Endothelial cell of umbilical vein (primary cell): ENCODE measurements at regions not wholly inside any gene's neighbourhood (a gene's known extent, or its start where the extent isn't known, plus 50 kb on each side); places are given as distances from the start of the nearest gene placed in this dataset.

Experiments used
- BruUV-seq: library from RNA; stranded (reverse); fragments of 400-500 nt; replicated peaks from 2 replicates; lab custom pipeline; 2021; lab: Mats Ljungman, UMichigan
- CTCF ChIA-PET: fragments of 300-600, 350-600 bp; sonication (Branson Sonifier 250); formaldehyde crosslinking; loops from one replicate; lab custom pipeline; 2021; ENCODE audit warnings: antibody characterized with exemption, inconsistent platforms; lab: Charles Lee
- POLR2A ChIA-PET: fragments of 300-600, 350-600 bp; sonication (Branson Sonifier 250); formaldehyde crosslinking; loops from one replicate; lab custom pipeline; 2021; ENCODE audit warnings: antibody characterized with exemption, inconsistent platforms; lab: Charles Lee
- DNase-seq: peaks from one replicate; pipeline ENCODE4 v3.0.0-alpha.2; 2011; ENCODE audit warnings: low read depth, low spot score
- FAIRE-seq: peaks from 2 replicates; lab custom pipeline; 2011; peaks lifted over from hg19 to GRCh38; lab: Jason Lieb, UNC
- H2AFZ ChIP-seq: 2 replicates; pipeline ENCODE4 v1.6.0; 2012; ENCODE audit warnings: low read depth, low read length, control low read depth, inconsistent platforms
- H3K27ac ChIP-seq: 2 replicates; pipeline ENCODE4 v1.5.1; 2011; ENCODE audit warnings: low read depth, mild to moderate bottlenecking, control low read depth, low read length, moderate library complexity; ENCODE audit not compliant: insufficient read depth
- H3K27me3 ChIP-seq, 2 experiments: 2 replicates each; pipeline versions ENCODE4 v1.6.0 to v1.6.1; 2011; ENCODE audit warnings: low read length in 2 of 2, mixed read lengths in 1 of 2; ENCODE audit not compliant: control insufficient read depth in 2 of 2, insufficient read depth in 2 of 2
- H3K36me3 ChIP-seq, 2 experiments: 2 replicates in 1 of 2; 3 replicates in 1 of 2; pipeline ENCODE4 v1.5.1; 2011; ENCODE audit warnings: low read length in 2 of 2, mild to moderate bottlenecking in 1 of 2, moderate library complexity in 1 of 2; ENCODE audit not compliant: control insufficient read depth in 2 of 2, insufficient read depth in 2 of 2; ENCODE audit errors: extremely low read depth in 1 of 2
- H3K4me1 ChIP-seq: 3 replicates; pipeline ENCODE4 v1.5.1; 2011; ENCODE audit warnings: mild to moderate bottlenecking, low read length; ENCODE audit not compliant: control insufficient read depth, insufficient read depth; ENCODE audit errors: extremely low read depth
- H3K4me2 ChIP-seq: 2 replicates; pipeline ENCODE4 v1.6.1; 2011; ENCODE audit warnings: low read length, control low read depth, mixed read lengths; ENCODE audit not compliant: insufficient read depth
- H3K4me3 ChIP-seq, 3 experiments: fragments of 200-600 bp in 1 of 3; sonication (generic), shearing (Covaris generic) in 1 of 3; replicated peaks in 1 of 3; 2 replicates each; pipeline ENCODE4 v1.5.1; 2011 to 2016; ENCODE audit warnings: control low read depth in 3 of 3, low read length in 3 of 3, mild to moderate bottlenecking in 2 of 3, inconsistent platforms in 1 of 3, low read depth in 1 of 3, moderate library complexity in 1 of 3; ENCODE audit not compliant: insufficient read depth in 1 of 3
- H3K79me2 ChIP-seq: 2 replicates; pipeline ENCODE4 v1.6.0; 2012; ENCODE audit warnings: low read length, inconsistent platforms; ENCODE audit not compliant: control insufficient read depth, insufficient read depth
- H3K9ac ChIP-seq: replicated peaks from 2 replicates; pipeline ENCODE3; 2011; ENCODE audit warnings: low read length, control low read depth; ENCODE audit not compliant: insufficient read depth; ENCODE audit errors: extremely low read depth
- H3K9me1 ChIP-seq: replicated peaks from 3 replicates; pipeline ENCODE4 v1.6.0; 2011; ENCODE audit warnings: mild to moderate bottlenecking, low read length; ENCODE audit not compliant: control insufficient read depth, insufficient read depth; ENCODE audit errors: extremely low read depth
- H3K9me3 ChIP-seq: replicated peaks from 2 replicates; pipeline ENCODE4 v1.5.1; 2012; ENCODE audit warnings: low read length, inconsistent platforms; ENCODE audit not compliant: control insufficient read depth, insufficient read depth
- H4K20me1 ChIP-seq: replicated peaks from 2 replicates; pipeline ENCODE3; 2011; ENCODE audit warnings: mild to moderate bottlenecking, low read length; ENCODE audit not compliant: control insufficient read depth, insufficient read depth; ENCODE audit errors: extremely low read depth
- CTCF ChIP-seq, 2 donors: IDR thresholded peaks; 1 replicate in 1 of 2; 2 replicates in 1 of 2; pipeline ENCODE4 v1.5.1; 2011; ENCODE audit warnings: low read length in 2 of 2, mild to moderate bottlenecking in 2 of 2, moderate library complexity in 2 of 2, control low read depth in 1 of 2, inconsistent platforms in 1 of 2, low read depth in 1 of 2; ENCODE audit not compliant: insufficient read depth in 1 of 2; ENCODE audit errors: extremely low read depth in 1 of 2
- EZH2 ChIP-seq: IDR thresholded peaks from 2 replicates; pipeline ENCODE4 v1.6.1; 2012; ENCODE audit warnings: borderline replicate concordance, low read depth, mild to moderate bottlenecking, moderate library complexity, low read length, inconsistent platforms; ENCODE audit not compliant: severe bottlenecking
- FOS ChIP-seq: IDR thresholded peaks from 2 replicates; pipeline ENCODE4 v1.6.1; 2011; ENCODE audit warnings: mild to moderate bottlenecking, low read length, moderate library complexity, borderline replicate concordance; ENCODE audit not compliant: insufficient read depth
- GATA2 ChIP-seq: IDR thresholded peaks from 2 replicates; pipeline ENCODE4 v1.7.0; 2011; ENCODE audit warnings: low read depth, mild to moderate bottlenecking, moderate library complexity, mixed read lengths, low read length; ENCODE audit not compliant: insufficient read length, insufficient read depth
- JUN ChIP-seq: IDR thresholded peaks from 2 replicates; pipeline ENCODE4 v1.6.1; 2011; ENCODE audit warnings: borderline replicate concordance, low read depth; ENCODE audit not compliant: insufficient read length, insufficient read depth
- MAX ChIP-seq: IDR thresholded peaks from 2 replicates; pipeline ENCODE4 v1.6.1; 2011; ENCODE audit not compliant: insufficient read depth, insufficient read length
- MYC ChIP-seq: IDR thresholded peaks from one replicate; pipeline ENCODE4 v1.6.1; 2011; ENCODE audit warnings: mild to moderate bottlenecking, low read depth, low read length
- POLR2A ChIP-seq: IDR thresholded peaks from 2 replicates; pipeline ENCODE4 v1.6.1; 2012; ENCODE audit warnings: low read depth, mild to moderate bottlenecking, control low read depth, low read length
- POLR2AphosphoS5 ChIP-seq: IDR thresholded peaks from 2 replicates; pipeline ENCODE4 v1.6.1; 2012; ENCODE audit warnings: low read depth, mild to moderate bottlenecking, control low read depth, low read length, moderate library complexity; ENCODE audit not compliant: insufficient read depth
- dilution Hi-C: fragments of 300-500 bp; cut with MboI; formaldehyde crosslinking; loops from one replicate; pipeline ENCODE4 v1.15.0; 2019; ENCODE audit warnings: low sequenced_read_pairs; ENCODE audit not compliant: extremely low pct_ligation_motif_present
- intact Hi-C: fragments of 100-400 bp; cut with micrococcal nuclease; formaldehyde crosslinking; loops from one replicate; pipeline ENCODE4 v1.10.0; 2022

- Histone ChIP-seq H3K4me2 (no peak overlapping the region), H3K79me2 (no peaks in the 10 kb centered on the region), H3K27ac (no peak overlapping the region), H4K20me1 (no peaks in the 10 kb centered on the region), H3K9ac (no peak overlapping the region), H3K4me3 (no peak overlapping the region), H3K36me3 (no peaks in the 10 kb centered on the region), H3K27me3 (peaks cover 0 to 2% of the 10 kb centered on the region in 2 experiments), H3K9me1 (no peaks in the 10 kb centered on the region), H3K4me1 (no peaks in the 10 kb centered on the region), H2AFZ (no peak overlapping the region), H3K9me3 (no peaks in the 10 kb centered on the region)
- ChIA-PET POLR2A (no interaction called here), CTCF (no interaction called here)
- DNase-seq (no peak), FAIRE-seq (no peak)
- TF ChIP-seq GATA2 (no peak), MAX (no peak), MYC (no peak), JUN (no peak), CTCF (IDR thresholded peaks at IDR 0.05; ENCODE audit: extremely low read depth in 1 of 2, insufficient read depth in 1 of 2, low read depth in 1 of 2, low read length in 2 of 2) (no peak), POLR2A (no peak), EZH2 (no peak), POLR2AphosphoS5 (no peak), FOS (no peak)
- dilution Hi-C loops = no loop called here
- no TSS peak for BruUV-seq
- intact Hi-C loops = no loop called here
These were observed 70.8 kb upstream of the GPR12 start for GRCh38 chr13:26831336-26831908.
